GM18909 (cell line): ENCODE measurements at regions not wholly inside any gene's neighbourhood (a gene's known extent, or its start where the extent isn't known, plus 50 kb on each side); places are given as distances from the start of the nearest gene placed in this dataset.
"Not testable (repeated sequence)": the region's sequence is repeated elsewhere in the genome, so short reads cannot be mapped to it uniquely, and the experiment has no call there.

Experiments used
- ATAC-seq: cut with Tn5 transposase; IDR thresholded peaks from one replicate; pipeline ENCODE4 v1.9.1; 2021; ENCODE audit warnings: mild to moderate bottlenecking; ENCODE audit not compliant: unreplicated experiment, poor library complexity

DNA sequence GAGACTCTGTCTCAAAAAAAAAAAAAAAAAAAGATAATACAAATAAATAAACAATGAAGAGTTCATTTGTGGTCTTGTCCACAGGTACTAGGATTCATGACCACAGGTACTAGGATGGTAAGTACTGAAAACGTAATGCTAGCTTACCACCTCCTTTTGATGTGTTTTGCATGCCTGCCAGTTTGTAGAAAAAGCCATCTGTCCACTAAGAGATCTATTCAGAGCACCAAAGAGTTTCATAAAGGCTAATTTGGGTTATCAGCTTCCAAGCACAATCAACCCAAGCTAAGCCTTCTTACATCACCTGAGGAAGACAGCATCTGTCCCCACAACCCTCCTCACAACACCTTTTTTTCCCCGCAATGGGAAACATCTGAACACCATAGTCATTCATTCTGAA, 477.2 kb downstream of the ZEB2 start:
- ATAC-seq: no peak

DNA sequence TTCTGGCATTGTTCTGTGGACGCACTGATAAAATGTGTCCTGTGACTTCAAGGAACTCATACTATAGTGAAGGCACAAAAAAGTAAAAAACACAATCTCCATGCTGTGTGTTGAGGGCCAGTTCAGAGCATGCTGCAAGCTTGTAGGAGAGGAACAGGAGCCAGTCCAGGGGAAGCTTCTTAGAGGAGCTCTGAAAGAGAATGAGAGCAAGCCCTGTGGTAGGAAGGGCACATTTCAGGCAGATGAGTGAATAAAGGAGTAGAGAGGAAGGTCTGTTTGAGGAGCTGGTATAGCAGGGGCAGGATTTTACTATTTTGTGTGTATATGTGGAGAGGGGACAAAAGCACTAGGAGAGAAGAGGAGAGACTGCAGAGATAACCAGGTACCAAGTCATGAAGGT, 478.3 kb downstream of the ZEB2 start:
- ATAC-seq: no peak

DNA sequence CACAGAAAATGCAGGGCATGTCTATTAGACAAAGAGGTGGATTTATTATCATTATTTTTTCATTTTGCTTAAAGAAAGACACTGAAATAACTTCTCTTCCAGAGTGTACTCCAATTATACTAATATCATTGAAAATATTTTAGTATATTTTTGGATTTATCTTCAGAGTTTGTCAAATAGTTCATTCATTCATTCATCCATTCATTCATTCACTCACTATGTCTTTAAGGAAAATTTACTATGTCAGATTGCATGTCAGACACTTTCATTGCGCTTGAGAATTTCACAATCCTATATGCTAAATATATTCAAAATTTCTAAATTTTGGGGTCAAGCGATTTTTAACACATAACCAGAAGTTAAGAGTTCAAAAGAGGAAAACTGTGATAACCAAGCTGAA, 479.1 kb downstream of the ZEB2 start:
- ATAC-seq: no peak

DNA sequence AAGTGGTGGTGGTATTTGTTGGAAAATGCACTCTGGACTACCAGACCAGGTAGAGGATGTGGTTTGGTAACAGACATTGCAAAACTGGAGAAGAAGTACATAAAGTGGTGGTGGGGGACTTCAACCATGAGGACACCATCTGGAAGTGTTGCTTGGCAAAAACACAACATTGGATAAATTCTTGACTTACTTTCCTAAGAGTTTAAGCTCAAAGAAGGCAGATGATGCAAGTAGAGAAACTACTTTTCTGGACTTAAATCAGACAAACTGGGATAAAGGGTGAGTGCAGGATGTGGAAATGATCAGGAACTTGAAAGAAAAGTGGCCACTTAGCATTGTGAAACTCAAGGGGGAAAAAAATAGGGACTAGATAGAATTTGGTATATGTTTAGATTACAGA, 487.4 kb downstream of the ZEB2 start:
- ATAC-seq: no peak

DNA sequence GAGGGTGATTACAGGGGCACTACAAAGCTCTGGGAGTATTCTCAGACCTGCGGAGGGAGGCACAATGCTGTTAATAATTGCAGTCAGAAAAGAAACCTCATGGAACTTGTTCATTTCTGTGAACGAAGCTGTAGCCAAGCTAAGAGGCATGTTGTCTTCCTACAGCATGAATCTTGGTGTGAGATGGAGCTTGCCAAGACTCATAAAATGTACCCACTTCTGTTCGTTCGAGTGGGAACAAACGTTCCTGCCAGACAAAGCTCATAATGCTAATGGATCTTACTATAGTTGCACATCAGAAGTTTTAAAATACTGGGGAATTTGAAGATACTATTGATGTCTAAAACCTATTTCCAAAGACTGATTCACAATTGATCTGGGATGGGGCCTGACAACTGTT, 489.1 kb downstream of the ZEB2 start:
- no peak for ATAC-seq

DNA sequence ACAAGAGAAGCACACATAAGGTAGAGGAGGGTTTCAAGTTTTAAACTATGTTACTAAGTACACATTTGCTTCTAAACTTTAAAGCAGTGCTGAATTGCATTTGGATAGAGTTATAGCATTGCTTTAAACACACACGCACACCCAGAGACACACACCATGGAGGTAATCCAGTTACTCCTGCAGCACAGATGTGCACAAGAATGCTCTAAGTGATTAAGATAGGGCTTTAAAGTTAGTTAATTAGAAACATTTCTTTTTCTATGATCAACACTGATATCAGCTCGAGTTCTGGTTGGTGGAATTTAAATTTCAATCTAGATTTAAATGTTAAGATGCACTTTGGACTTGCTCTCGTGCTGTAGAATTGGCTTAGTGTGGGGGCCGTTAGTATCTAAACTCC, 492.3 kb downstream of the ZEB2 start:
- ATAC-seq: no peak

DNA sequence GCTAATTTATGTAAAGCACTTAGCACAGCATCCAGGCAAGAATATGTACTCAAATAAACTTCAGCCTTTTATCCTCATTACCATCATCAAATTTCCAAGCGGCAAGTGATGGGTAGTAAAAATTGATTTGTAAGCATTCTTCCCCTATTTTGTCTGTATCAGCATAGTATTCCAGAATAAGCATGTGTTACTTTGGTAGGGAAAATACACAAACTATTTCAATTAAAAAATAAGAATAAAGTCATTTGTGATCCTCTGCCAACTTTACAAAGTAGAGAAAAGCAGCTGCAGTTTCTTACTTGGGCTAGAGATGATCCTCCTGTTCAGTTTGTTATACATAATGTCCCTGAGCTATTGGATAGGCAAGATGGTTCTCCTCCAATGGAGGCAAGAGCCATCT, 493.2 kb downstream of the ZEB2 start:
- ATAC-seq: no peak

DNA sequence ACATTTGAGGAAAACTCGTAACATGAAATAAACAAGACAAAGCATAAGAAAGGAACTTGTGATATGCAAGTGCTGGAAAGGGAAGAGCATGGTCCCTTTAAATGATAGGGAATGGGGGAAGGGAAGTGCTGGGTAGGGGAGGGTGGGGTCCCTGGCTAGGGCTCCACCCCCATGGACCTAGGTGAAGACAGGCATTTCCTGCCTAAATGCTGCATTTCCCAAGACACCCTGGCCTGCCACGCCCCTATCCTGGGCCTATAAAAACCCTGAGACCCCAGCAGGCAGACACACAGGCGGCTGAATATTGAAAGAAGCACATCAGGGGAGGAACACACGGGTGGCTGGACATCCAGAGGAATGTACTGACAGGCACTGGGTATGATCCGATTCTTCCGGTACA, 499.9 kb downstream of the ZEB2 start:
- ATAC-seq: no peak

DNA sequence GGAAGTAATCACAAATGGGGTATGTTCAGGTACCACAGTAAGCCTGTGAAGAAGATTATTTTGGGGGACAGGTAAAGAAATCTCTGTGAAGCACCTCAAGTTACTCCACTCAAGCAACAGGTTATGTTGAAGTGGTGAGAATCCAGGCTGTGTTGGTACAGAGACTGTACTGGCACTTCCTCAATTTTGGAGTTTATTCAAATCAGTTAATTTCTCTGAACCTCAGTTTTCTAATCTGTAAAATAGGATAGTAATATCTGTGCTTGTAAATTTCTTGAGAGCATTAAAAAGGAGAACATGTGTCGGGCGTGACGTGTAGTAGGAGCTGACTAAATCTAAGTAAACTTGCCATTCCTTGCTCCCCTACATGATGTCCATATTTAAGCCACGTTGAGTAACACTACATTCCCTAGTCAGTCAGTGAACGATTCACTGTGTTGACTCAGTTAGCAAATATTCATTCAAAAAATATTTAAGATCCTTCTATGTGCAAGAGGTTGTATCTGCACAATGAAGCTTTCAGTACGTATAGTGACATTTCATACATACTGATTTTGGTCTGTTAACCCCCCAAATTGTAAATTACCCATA, 504.2 kb downstream of the ZEB2 start:
- ATAC-seq: no peak

DNA sequence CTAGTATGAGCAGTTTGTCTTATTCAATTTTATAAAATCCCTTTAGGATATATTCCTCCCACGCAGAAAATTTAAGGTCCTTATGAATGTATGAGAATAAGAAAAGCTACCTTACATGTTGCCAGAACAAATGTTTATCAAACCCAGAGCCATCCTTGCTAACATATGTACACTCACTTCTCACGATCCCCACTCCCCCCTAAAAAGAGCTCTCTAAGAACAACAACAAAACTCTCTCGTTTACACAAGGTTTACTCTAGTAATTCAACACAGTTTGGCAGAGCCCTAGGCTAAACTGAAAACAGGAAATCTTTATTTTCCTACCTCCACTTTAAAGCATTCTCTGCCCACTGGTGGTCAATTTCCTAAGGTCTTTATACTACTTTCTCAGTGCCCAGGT, 504.9 kb downstream of the ZEB2 start:
- no peak for ATAC-seq

DNA sequence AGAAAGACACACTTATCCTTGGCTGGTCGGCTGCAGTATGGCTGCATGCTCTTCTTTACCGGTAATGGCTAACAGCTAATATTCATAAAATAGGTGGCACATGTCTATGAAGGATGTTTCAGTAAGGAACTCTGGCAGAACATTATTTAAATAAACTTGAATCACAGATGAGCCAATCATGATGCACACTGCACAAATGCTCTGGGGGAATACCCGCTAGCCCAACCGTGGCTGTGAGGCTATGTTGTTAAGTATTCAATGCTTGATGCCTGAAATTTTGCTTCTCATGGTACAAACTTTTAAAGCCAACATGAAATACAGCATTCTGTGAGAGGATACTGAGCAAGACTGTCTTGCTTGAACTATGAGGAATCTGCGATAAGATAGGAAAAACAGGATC, 505.8 kb downstream of the ZEB2 start:
- no peak for ATAC-seq

DNA sequence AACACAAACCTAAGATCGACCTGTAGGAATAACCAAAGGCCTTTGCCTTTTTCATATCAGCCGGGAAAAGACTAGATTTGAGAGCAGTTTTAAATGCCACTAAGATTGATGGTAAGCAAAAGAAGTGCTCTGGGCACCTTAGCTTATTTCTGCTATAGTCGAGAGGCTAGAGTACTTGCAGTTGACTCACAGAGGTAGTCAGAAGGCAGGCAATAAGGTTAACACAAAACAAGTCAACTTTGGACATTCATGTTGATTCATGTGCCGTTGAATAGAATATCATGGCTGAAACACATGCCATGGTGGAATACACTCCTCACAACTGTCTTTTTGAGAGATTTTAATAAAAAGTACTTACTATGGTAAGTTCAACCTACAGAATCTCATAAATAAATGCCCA, 507.6 kb downstream of the ZEB2 start:
- ATAC-seq: no peak

DNA sequence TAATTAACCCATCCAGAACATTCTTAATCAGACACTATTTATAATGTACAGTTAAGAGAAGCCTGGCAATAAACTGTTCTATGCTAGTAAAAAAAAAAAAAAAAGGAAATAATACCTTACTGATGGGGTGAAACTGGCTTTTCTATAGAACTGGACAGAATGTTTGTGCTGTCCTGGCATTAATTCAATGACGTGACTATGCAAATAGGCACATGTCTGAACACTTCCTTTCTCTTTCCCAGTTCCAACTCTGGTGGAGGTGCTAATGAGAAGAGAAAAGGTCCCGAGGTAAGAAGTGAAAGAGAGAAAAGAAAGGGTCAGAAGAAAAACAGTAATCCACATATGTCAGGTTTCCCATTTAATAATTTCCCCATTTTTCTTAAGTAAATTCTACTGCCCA, 508.4 kb downstream of the ZEB2 start:
- ATAC-seq: no peak

DNA sequence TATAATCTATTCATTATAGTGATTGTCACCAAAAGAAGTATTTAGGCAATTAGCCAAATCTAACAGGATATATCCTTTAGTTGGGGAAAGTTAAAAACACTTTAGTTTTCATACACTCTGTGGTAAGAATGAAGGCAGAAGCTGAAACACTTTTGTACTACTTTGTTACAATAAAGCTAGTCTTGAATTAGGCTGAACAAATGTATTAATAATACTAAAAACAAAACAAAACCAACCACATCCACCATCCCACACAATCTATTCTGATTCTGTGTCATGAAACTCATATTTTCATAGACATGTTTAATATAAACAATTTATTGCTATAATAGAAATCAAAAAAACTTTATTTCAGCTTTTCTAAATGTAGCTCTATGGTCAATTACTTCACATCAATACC, 508.8 kb downstream of the ZEB2 start:
- ATAC-seq: no peak

DNA sequence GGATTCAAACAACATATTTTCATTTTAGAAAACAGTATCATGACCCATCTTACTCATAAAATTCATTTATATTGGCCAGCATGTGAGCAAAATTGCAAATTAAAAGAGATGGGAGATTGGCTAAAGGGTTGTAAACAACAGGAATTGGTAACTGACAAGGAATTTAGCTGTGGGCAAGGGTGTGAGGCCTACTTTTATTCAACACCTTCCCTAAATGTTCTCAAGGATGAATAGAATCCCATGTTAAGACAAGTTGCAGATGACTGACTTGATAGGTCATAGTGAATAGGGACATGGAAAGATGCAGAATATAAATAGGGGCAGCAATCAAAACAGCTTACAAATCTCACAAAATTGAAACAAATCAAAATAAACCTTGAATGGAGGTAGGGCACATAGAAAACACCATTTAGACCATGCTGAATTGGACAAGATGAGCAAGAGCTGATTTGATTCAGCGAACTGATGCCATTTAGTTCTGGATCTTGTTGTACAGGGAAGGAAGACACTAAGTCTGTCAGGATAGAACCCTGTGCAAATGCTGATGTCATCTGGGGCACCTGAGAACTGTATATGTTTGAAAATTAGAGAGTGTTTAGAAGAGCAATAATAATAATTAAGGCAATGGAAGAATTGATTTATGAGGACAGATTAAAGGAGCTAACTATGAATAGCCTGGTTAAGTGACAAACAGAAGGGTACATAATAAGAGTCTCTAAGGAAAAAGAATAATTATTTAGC, 509.7 kb downstream of the ZEB2 start:
- no peak for ATAC-seq

DNA sequence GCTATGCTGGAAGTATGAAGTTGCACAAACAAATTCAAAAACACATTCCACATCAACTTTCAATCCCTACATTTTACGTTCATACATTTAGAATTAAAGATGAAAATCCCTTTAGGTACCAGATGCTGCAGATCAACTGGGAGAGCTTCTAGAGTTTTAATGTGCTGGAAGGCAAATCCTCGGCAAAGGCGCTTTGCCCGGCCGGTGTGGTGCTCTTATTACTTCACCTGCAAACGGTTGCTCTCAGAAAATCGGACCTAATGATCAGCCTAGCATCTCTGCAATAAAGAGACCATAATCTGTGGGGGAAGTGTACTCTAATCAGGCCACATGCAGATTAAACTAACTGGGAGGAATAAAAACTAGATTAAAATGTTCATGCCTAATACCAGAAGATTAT, 513.8 kb downstream of the ZEB2 start:
- no peak for ATAC-seq

DNA sequence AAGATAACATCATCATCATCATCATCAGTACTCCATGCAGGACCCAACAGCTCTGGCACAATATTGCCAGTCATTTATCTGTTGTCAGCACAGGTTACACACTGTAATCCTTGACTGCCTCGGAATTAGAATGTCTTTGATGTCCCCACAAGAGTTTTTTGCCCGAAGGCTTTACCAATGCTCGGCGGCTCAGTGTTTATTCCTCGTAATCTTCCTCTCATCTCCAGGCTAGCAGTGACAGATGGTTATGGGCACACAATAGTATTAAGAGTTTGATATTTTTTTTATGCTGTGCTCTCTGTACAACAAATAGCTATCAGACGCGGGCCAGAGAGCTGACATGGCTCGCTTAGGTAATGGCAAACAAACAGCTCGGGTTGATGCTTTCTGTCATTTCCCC, 515.2 kb downstream of the ZEB2 start:
- no peak for ATAC-seq

DNA sequence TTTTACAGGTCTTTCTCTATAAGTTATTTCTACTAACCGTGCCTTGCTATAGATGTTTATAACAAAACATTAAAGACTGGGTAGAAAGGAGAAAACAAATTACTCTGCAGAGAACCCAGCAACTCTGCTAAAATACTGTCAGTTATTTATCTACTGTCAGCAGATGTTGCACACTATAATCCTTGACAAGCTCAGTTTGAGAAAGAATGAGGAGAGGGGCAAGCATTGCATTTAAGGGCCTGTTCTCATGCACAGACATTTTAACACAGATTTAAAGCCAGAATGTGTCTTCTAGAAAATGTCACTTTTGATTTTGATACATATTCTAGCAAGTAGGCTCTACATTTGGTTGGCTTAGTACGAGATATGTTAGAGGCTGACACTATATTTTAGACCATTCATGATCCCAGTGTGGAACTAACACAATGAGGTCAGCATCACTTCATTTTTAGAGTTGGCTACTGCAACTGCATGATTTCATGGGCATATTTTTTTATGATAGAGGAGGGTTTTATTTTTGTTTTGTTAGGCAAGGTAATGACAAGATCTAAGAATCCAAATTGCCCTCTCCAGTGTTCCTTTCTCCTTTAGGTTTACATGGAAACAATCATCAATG, 516.4 kb downstream of the ZEB2 start:
- no peak for ATAC-seq

DNA sequence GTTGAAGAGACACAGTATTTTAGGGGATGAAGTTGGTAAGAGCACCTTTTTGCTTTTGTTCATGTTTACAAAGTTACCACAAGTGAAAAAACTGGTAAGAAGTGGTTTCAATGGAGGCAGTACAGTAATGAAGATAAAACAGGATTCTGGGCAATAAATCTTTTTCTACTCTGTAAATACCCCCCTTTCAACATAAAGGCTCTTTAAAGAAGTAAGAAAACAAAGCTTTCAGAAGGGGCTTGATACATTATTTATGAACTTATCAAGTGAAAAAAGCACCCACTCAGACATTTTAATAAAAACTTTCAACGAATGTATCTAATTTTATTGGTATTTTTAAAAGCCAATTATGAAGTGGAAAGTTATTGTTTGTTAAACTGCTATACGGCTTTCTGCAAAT, 522.9 kb downstream of the ZEB2 start:
- ATAC-seq: no peak

DNA sequence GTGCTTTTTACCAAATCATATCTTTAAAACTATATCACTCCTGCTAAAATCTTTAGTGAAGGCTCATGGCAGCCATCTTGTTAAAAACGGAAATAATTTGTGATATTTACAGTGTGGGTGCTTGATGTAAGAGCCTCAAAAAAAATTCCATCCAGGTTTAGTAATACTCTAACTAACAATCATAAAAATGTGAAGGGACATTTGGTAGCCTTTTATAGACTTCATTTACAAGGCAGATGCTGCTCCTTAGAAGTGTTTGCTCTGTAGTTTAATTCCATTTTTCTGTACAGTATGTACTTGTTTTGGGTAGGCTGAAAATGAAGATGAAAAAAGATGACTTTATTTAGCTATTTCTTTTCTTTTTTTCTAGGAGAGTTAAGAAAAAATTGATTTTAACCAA, 525.0 kb downstream of the ZEB2 start:
- no peak for ATAC-seq

DNA sequence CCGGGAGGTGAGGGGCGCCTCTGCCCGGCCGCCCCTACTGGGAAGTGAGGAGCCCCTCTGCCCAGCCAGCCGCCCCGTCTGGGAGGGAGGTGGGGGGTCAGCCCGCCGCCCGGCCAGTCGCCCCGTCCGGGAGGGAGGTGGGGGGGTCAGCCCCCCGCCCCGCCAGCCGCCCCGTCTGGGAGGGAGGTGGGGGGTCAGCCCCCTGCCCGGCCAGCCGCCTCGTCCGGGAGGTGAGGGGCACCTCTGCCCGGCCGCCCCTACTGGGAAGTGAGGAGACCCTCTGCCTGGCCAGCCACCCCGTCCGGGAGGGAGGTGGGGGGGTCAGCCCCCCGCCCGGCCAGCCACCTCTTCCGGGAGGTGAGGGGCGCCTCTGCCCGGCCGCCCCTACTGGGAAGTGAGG, 528.3 kb downstream of the ZEB2 start:
- not testable (repeated sequence) for ATAC-seq

DNA sequence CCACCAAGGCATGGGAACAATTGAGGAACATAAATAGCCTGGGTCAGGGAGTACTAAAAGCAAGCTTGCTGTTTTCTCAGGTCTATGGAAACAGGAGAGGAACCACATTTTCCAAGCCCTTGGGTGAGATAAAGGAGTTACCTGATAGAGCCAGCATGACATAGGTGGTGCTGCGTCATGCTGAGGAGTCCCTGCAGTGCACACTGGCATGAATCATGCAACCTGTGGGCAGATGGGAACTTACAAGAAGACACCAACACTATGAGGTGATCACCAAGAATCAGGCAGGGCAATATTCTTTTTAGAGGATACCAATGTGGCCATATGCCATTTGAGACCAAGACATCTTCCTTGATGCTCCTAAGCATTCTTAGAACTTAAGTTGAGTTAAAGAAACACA, 531.8 kb downstream of the ZEB2 start:
- ATAC-seq: no peak
